ENCODE measurements at regions not wholly inside any gene's neighbourhood (a gene's known extent, or its start where the extent isn't known, plus 50 kb on each side); places are given as distances from the start of the nearest gene placed in this dataset.

- Histone ChIP-seq H2AFZ (ENCODE audit: low read length) (no peak overlapping the region), H3K27me3 (ENCODE audit: insufficient read depth, low read length) (no peaks in the 10 kb centered on the region), H3K9me3 (ENCODE audit: low read depth, low read length) (peaks cover 5% of the 10 kb centered on the region), H3K36me3 (ENCODE audit: insufficient read depth, low read length) (no peaks in the 10 kb centered on the region), H4K20me1 (ENCODE audit: insufficient read depth, low read length) (no peaks in the 10 kb centered on the region), H3K79me2 (ENCODE audit: insufficient read depth, low read length) (no peaks in the 10 kb centered on the region), H3K4me1 (ENCODE audit: insufficient read depth, low read length) (no peaks in the 10 kb centered on the region), H3K4me2 (ENCODE audit: insufficient read depth, low read length) (no peak overlapping the region), H3K4me3 (ENCODE audit: insufficient read depth, low read length) (no peak overlapping the region), H3K27ac (ENCODE audit: low read depth, low read length) (no peak overlapping the region)
- DNase-seq (ENCODE audit: insufficient read length, low spot score, missing footprints) = no peak
- TF ChIP-seq CTCF (IDR thresholded peaks at IDR 0.05; ENCODE audit: extremely low read depth, low read depth, low read length) = no peak
Measured at GRCh38 chr17:53949473-53950090, 126.9 kb downstream of the KIF2B start.

DNA sequence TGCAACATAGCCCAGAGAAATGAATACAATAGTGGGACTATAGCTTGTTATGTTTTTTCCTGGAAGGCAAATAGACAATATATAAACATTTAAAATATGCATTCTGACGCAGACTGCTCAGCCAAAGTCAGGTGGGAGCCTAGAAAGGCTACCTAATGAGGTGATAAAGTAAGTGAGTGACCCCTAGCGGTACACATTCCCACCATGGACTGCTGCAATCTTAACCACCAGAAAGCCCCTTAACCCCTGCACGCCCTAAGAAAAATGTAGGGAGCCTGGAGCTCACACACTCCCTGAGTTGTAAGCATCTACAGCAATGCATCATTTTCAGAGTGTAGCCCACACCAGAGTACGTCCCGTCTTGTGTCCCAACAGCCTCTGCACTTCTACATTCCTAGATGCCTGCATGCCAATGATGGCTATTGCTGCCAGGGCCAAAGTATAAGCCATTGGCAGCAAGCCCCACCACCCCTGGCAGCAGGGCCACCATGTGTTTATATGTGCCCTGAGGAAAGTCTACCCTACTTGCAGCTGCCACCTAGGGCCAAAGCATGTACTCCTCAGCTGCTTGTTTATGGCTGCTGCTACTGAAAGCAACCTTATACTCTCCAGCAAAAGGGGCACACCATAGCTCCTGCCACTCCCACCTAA is 127.6 kb downstream of the KIF2B start:
- H3K4me1 ChIP-seq (ENCODE audit: insufficient read depth, low read length) = no peaks in the 10 kb centered on the region
- H3K4me3 ChIP-seq (ENCODE audit: insufficient read depth, low read length) = no peak overlapping the region
- no peak for DNase-seq (ENCODE audit: insufficient read length, low spot score, missing footprints)
- no peaks in the 10 kb centered on the region for H4K20me1 ChIP-seq (ENCODE audit: insufficient read depth, low read length)
- H3K79me2 ChIP-seq (ENCODE audit: insufficient read depth, low read length) = no peaks in the 10 kb centered on the region
- no peaks in the 10 kb centered on the region for H3K36me3 ChIP-seq (ENCODE audit: insufficient read depth, low read length)
- peaks cover 5% of the 10 kb centered on the region for H3K9me3 ChIP-seq (ENCODE audit: low read depth, low read length)
- H3K27ac ChIP-seq (ENCODE audit: low read depth, low read length) = no peak overlapping the region
- no peak overlapping the region for H3K4me2 ChIP-seq (ENCODE audit: insufficient read depth, low read length)
- H3K27me3 ChIP-seq (ENCODE audit: insufficient read depth, low read length) = no peaks in the 10 kb centered on the region
- no peak overlapping the region for H2AFZ ChIP-seq (ENCODE audit: low read length)
- no peak for TF ChIP-seq CTCF (IDR thresholded peaks at IDR 0.05; ENCODE audit: extremely low read depth, low read depth, low read length)

DNA sequence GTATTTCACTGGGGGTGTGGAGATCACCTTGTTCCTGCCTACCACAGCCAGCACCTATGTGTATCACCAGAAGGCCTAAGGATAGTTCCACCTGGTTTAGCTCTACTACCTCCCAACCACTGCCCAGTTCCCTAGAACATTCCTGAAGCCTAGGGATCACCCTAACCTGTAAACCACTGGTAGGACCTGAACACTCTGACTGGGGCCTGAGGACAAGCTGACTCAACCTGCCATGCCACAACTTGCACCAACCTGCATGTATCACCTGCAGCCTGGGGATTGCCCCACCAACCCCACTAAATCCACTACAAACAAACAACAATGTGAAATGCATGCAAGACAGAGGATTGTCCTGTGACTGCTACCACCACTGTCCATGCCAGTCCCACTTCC is 128.1 kb downstream of the KIF2B start:
- Histone ChIP-seq H3K79me2 (ENCODE audit: insufficient read depth, low read length) (no peaks in the 10 kb centered on the region), H4K20me1 (ENCODE audit: insufficient read depth, low read length) (no peaks in the 10 kb centered on the region), H3K27me3 (ENCODE audit: insufficient read depth, low read length) (no peaks in the 10 kb centered on the region), H3K36me3 (ENCODE audit: insufficient read depth, low read length) (no peaks in the 10 kb centered on the region), H3K4me1 (ENCODE audit: insufficient read depth, low read length) (no peaks in the 10 kb centered on the region), H3K27ac (ENCODE audit: low read depth, low read length) (no peak overlapping the region), H3K4me2 (ENCODE audit: insufficient read depth, low read length) (no peak overlapping the region), H3K9me3 (ENCODE audit: low read depth, low read length) (peaks cover 5% of the 10 kb centered on the region), H2AFZ (ENCODE audit: low read length) (no peak overlapping the region), H3K4me3 (ENCODE audit: insufficient read depth, low read length) (no peak overlapping the region)
- no peak for TF ChIP-seq CTCF (IDR thresholded peaks at IDR 0.05; ENCODE audit: extremely low read depth, low read depth, low read length)
- no peak for DNase-seq (ENCODE audit: insufficient read length, low spot score, missing footprints)

- no peak for TF ChIP-seq CTCF (IDR thresholded peaks at IDR 0.05; ENCODE audit: extremely low read depth, low read depth, low read length)
- no peaks in the 10 kb centered on the region for H3K4me1 ChIP-seq (ENCODE audit: insufficient read depth, low read length)
- H2AFZ ChIP-seq (ENCODE audit: low read length) = no peak overlapping the region
- H3K79me2 ChIP-seq (ENCODE audit: insufficient read depth, low read length) = no peaks in the 10 kb centered on the region
- no peaks in the 10 kb centered on the region for H3K36me3 ChIP-seq (ENCODE audit: insufficient read depth, low read length)
- no peak overlapping the region for H3K27ac ChIP-seq (ENCODE audit: low read depth, low read length)
- DNase-seq (ENCODE audit: insufficient read length, low spot score, missing footprints) = peak; percentile 55
- H3K9me3 ChIP-seq (ENCODE audit: low read depth, low read length) = no peaks in the 10 kb centered on the region
- no peaks in the 10 kb centered on the region for H4K20me1 ChIP-seq (ENCODE audit: insufficient read depth, low read length)
- no peaks in the 10 kb centered on the region for H3K27me3 ChIP-seq (ENCODE audit: insufficient read depth, low read length)
- H3K4me2 ChIP-seq (ENCODE audit: insufficient read depth, low read length) = no peak overlapping the region
- no peak overlapping the region for H3K4me3 ChIP-seq (ENCODE audit: insufficient read depth, low read length)
Measured at GRCh38 chr17:53971361-53971760, 148.6 kb downstream of the KIF2B start.

Measured in osteoblast (primary cell).